Activated CD8-positive, alpha-beta memory T cell treated with anti-CD3 and anti-CD28 coated beads for 36 hours (primary cell): ENCODE measurements at regions not wholly inside any gene's neighbourhood (a gene's known extent, or its start where the extent isn't known, plus 50 kb on each side); places are given as distances from the start of the nearest gene placed in this dataset.

ENCODE experiments used
- CTCF ChIA-PET: fragments of 350-600 bp; sonication (Branson Sonifier 250); formaldehyde crosslinking; loops from one replicate; lab custom pipeline; 2021; ENCODE audit warnings: antibody characterized with exemption; lab: Charles Lee
- POLR2A ChIA-PET: fragments of 350-600 bp; sonication (Branson Sonifier 250); formaldehyde crosslinking; loops from one replicate; lab custom pipeline; 2021; ENCODE audit warnings: antibody characterized with exemption; lab: Charles Lee

DNA sequence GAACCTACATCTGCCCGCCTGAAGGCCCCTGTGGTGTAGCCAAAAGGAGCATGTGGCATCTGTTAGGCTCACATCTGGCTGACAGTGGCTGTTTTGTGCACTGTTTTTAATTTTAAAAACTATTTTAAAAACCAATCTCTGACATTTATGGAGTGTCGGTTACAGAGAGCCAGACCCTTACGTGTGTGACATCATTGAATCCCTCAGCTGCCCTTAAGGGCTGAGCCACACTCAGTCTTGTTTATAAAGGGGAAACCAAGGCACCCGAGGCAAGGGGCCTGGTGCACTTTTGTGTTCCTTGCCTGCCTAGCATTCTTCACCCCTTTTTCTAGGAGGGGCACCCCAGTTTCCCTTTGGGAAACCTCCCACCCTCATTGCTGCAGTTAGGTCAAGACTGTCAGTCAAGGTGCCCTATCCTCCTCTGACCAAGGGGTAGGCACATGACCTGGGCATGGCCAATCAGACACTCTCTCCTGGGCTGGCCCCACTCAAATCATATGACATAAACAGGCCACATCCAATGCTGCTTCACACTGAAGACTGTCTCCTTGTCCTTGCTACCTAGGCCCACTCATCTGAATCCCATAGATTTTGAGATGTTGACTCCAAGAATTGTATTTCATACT is 105.3 kb downstream of the LSM3 start:
- ChIA-PET CTCF (no interaction called here), POLR2A (no interaction called here)

DNA sequence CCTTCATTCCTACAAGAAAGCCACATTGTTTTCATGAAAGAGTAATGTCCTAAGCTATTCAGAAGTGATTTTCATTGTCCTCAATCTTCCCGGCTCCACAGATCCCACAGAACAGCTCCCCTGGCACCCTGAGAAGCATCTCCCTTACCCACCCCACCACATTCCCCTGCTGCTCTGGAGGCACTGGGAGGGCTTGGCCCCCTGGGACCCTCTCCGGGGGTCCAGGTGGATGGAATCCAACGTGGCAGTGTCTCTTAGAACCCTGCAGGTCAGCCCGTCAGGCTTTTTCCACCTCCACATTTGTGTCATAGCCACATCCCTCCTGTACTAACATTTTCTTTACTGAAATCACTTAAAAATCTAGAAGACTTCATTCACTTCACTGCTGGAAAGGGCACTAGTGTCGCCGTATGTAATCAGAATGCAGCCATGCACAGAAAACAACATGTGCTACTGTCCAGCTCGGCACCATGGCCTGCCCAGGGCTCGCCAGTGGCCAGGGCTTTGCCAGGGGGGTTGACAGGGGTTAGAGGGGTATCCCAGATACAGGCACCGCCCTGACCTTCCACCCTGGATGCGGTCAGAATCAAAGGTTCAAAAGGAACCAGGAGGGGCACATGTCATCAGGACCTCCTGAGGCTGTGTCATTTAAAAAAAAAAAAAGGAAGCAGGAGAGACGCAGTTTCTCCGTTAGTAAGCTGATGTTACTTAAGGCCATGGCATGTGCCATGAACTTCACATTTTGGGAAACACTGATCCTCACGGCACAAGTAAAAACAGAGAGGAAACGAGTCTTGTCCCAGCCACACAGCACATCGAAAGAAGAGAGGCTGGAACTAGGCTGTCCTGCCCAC is 106.3 kb downstream of the LSM3 start:
- ChIA-PET POLR2A (no interaction called here), CTCF (no interaction called here)

DNA sequence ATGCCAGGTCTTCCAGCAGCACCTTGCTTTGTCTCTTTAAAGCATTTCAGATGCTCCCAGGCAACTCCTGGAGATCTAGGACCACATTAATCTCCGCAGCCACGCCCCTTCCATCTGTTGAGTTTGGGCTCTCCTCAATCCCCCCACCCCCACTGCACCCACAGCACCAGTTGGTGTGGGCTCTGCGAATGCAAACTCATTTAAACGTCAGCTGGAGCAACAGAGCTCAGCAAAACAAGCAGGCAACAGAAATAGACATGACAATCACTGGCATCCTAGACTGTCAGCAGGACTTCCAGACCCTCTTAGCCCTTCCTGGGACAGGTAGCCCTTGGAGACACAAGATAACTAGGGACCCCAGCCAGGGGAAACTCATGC is 106.9 kb downstream of the LSM3 start:
- CTCF ChIA-PET = no interaction called here
- POLR2A ChIA-PET = no interaction called here

DNA sequence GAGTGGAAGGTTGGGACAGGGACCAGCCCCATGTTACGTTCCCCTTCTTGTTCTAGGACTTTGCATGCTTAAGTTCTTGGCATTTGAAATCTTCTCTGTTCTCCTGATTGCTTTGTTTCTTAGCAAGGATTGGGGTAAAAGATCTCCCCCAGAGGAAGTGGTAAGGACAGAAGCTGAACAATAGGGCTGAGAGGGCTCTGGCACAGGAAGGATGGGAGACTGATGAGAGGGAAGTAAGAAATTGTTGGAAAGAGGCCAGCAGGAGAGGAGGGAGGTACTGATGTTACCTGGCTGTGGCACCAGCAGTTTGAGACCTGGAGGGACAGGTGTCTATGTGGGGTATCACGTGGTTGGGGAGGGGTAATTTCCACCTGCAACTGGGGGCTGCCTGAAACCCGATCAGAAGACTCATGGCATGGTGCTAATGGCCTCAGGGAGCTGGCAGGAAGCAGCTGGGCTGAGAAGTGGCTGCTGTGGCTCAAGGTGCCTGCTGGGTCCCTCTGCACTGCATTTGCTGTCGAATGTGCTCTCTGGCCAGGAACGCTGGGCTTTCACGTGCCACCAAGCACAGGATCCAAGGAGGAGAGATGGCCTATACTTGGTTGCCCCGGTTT is 108.4 kb downstream of the LSM3 start:
- POLR2A ChIA-PET = no interaction called here
- CTCF ChIA-PET = no interaction called here

DNA sequence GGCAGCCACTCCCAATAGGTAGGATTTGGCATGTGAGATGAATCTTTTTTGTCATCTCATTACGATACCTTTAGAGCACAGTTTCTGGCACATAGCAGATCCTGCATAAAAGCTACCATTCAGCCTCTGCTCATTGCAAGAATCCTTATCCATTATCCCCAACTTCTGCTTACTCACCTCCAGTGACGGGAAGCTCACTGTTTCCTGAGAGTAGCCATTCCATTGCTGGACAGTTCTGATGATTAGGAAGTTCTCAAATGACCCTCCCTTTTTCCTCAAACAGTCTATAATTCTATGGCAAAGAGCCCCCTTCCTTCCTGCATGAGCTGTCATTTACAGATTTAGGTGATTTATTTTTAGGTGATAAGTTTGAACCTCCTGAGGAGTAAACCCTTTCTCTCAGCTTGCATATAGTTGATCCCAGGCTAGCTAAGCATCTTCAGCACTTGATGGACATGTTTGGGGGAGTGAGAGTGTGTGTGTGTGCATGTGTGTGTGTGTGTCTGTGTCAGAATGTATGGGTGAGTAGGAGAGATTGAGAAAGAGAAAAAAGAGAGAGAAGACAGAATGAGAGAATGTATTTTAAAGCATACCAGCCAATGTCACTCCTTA is 109.7 kb downstream of the LSM3 start:
- ChIA-PET POLR2A (no interaction called here), CTCF (no interaction called here)

DNA sequence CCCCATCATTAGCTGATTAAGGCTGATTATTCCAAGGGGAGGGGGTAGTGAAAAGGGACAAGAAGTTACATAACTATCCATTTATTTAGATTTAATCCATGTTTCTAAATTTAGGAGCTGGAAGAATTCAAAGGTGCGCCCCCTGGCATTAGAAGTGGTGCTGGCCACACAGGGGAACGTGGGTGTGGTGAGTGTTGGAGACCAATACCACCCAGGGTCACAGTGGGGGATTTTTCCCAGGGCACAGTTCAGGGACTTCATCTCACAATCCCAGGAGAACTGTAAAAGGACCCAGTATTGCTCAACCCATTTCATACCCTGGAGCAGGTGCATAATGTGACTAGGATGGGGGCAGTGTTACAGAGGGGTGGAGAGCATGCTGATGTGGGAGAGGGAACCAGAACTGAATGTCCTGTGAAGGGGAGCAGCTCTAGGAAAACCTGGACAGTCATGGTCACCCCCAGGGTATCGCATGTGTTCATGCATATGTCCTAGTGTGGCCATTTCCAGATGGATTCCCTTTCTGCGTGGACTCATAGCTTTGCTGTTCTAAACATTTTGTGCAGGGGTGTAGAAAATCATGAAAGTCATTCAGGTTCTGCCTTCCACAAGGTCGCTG is 110.3 kb downstream of the LSM3 start:
- CTCF ChIA-PET = interaction anchor here (1.0 kb wide), 1 partner anchor 27 kb away, joined by 3 read pairs; no protein-coding TSS in a partner anchor
- POLR2A ChIA-PET = no interaction called here

DNA sequence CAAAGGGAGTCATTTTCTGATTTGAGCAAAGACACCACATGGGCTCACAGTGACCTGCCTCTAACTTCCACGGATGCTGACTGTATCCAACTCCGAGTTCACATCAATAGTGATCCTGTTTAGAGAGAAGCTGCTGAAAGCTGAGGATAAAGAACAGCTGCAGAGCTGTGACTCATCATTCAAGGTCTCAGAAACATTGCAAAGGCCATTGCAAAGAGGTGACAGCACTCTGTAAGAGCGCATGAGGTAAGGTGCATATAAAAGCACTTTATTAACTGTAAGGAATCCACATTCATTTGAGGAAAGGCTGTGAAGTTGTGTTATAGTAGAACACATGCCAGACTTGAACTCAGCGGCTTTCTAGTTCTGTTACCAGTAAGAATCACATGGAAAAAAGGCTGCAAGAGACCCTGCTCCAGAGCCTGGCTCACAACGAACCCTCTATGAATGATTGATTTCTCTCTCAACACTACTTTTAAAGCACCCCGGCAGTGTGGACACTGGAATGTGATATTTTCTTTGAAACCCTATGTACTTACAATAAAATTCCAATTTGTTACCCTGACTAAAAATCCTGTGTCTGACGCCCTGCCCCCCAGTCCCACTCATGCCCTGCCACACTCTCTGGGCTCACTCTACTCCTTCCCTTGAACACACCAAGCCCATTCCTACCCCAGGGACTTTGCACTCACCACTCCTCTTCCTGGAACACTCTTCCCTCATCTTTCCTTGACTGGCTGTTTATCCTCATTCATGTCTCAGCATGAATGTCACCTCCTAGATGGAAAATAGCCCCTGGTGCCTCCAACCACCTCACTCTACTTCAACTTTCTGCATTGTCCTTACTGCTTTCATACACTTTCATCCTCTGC is 111.2 kb downstream of the LSM3 start:
- ChIA-PET CTCF (interaction anchor here (1.0 kb wide), 1 partner anchor 28 kb away, joined by 3 read pairs; no protein-coding TSS in a partner anchor), POLR2A (no interaction called here)

DNA sequence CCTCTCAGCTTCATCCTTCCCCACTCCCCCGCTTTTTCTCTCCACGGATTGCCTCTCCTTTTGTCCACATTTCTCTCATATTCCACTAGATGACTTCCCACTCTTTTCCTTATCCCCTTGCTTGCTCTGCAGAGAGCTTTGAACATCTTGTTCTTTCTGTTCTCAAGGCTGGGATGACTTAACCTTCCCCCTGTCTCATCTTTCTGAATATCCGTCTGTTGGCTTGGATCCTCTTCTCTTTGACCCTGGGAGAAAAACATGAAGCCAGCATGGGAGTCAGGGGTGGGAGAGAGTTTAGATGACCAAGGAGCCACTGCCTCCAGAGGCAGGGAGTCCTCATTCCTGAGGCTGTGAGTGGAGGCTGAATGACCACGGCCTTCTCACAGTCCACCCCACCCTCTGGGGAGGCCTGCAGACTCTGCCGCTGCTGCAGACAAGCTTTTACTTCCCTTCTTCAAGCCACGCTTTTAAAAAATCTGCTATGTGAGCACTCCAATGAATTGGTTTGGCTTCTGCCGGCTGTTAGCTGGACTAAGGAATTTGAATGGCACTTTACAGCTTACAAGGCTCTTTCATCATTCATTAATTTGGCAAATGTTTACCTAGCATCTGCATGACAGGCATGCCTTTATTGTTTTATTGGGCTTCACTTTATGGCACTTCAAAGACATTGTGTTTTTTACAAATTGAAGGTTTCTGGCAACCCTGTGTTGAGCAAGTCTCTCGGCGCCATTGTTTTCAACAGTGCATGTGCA is 111.6 kb upstream of the SLC6A6 start:
- POLR2A ChIA-PET = no interaction called here
- CTCF ChIA-PET = no interaction called here

DNA sequence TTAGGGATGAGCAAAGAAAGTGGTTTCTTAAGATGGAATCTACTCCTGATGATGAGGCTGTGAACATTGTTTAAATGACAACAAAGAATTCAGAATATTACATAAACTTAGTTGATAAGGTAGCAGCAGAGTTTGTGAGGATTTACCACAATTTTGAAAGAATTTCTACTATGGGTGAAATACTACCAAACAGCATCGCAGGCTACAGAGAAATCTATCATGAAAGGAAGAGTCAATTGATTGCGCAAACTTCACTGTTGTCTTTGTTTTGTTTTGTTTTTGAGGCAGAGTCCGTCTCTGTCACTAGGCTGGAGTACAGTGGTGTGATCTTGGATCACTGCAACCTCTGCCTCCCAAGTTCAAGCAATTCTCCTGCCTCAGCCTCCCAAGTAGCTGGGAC is 107.4 kb upstream of the SLC6A6 start:
- ChIA-PET CTCF (no interaction called here), POLR2A (no interaction called here)

DNA sequence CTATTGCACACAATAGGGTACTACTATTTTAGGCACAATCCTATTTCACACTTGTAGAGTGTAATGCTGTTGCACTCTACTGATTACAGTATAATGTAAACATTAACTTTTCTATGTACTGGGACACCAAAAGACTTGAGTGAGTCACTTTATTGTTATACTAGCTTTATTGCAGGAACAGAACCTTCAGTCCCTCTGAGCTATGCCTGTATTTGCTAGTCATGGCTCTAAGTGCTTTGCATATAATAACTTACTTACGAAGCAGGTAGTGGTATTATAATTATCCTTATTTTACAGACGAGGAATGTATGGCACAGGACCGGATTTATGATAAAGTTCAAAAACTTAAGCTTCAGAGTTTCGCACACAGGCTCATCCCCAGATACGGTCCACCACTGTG is 106.6 kb upstream of the SLC6A6 start:
- POLR2A ChIA-PET = no interaction called here
- CTCF ChIA-PET = no interaction called here

DNA sequence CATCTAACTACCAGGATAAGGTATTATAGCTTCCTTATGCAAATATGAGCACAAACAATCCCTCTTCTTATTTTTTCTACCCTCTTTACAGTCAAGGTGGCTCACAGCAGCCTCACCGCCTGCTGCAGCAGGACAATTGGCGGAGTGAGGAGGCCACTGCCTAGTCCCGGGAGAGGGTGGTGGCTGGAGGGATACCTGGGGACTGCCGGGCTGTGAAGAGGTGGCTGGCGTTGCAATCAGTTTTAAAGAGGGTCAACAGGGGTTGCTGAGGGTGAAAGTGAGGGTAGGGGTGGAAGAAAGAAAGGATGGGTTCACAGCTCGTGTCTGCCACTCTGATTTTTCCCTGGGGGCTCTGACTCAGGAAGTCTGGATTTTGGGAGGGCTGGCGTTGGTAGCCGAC is 105.1 kb upstream of the SLC6A6 start:
- ChIA-PET POLR2A (no interaction called here), CTCF (no interaction called here)

DNA sequence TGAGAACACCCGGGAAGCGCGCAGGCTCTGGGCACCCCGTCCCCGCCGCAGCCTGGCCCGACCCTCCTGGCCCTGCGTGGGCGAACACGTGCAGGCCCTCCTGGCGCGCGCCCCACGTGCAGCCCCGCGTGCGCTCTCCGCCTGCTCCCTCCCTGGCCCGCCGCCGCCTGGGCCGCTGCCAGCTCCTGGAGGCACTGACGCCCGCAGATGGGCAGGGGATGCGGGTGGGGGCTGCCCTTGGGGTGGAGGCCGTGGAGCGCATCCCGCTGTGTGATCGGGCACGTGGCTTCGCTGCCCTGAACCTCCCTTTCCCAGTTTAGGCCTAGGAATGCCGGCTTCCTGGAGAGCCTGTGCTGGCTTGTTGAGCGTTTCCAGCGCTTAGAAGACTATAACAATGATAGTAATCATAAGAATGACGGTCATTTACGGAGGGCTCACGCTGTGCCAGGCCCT is 104.6 kb upstream of the SLC6A6 start:
- ChIA-PET CTCF (no interaction called here), POLR2A (no interaction called here)

DNA sequence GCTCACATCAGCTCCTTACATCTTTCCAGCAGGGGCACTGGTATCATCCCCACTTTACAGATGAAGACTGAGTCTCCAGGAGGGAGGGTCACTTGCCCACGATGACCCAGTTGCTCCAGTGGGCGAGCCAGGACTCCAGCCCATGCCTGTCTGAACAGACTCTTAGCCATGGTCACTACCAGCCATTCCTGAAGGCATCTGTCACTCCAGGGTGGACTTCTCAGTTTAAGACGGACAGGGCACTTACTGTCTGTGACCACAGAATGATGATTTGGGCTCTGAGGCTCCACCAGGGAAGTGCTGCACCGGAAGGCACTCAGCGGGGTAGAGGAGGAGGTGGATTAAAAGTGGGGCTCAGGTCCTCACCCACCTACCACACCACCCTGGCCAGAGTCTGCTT is 104.0 kb upstream of the SLC6A6 start:
- ChIA-PET CTCF (no interaction called here), POLR2A (no interaction called here)

DNA sequence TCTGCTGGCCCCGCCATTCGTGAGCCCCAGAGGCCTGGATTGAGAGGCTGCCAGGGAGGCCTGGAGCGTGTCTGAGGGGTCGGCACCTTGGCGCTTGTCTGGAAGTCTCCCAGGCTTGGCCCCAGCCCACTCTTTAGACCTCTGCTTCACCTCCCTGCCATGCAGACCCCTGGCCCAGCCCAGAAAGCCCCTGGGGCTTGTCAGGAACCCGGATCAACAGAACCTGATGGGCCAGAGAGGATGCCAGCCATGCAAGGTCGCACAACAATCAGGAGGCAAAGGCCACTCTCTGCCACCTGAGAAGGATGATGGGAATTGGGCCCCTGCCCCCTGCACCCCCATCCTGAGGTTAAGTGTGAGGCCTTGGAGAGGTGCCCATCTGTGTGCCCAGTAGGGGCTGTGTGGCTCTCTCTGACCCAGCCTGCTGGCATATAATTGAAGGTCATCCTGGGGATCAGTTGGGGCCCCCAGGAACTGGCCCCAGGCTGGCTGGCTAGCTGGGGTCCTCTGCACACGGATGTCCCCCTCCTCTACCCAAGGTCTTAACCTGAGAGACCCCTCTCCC is 103.3 kb upstream of the SLC6A6 start:
- CTCF ChIA-PET = no interaction called here
- POLR2A ChIA-PET = no interaction called here

DNA sequence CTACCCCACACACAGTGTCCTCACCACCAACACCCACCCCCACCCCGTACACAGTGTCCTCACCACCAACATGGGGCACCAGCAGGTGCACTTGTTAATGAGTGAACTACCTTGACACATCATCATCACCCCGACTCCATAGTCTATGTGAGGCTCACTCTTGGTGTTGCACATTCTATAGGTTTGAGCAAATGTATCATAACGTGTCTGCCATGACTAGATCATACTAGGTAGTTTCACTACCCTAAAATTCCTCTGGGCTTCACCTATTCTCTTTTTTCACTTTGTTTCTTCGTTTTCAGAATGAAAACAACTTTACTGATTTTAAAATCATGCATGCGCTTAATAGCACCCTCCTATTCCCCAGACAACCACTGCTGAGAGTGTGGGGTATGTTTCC is 102.6 kb upstream of the SLC6A6 start:
- ChIA-PET POLR2A (no interaction called here), CTCF (no interaction called here)

DNA sequence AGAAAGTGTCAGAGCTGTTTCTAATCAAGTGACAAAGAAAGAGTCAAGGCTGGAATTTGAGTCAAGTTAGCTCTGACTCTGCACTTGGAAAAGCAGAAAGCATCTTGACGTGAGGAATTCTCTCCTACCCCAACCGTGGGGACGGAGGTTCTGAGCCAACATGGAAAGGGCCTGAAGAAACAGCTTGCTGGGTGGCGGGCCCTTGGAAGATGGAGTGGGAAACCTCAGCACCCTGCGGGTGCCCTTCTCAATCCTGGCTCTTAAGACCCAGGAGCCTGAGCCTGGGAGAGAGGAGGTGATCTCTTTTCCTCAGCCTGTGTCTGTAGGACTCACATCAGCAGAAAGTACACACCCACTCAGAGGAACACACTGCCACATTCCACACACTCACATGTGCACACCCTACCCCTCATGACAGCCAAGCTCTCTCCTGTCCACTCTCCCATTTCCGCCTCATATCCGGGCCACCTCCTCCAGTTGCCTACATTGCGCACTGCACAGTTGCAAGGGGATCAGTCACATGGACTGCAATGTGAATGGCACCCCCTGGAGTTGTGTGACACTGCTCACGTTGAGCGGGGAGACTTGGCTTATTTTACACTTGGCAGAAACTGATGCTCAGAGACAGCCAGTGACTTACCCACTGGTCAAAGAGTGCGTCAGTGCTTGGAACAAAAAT is 101.5 kb upstream of the SLC6A6 start:
- ChIA-PET CTCF (no interaction called here), POLR2A (no interaction called here)

DNA sequence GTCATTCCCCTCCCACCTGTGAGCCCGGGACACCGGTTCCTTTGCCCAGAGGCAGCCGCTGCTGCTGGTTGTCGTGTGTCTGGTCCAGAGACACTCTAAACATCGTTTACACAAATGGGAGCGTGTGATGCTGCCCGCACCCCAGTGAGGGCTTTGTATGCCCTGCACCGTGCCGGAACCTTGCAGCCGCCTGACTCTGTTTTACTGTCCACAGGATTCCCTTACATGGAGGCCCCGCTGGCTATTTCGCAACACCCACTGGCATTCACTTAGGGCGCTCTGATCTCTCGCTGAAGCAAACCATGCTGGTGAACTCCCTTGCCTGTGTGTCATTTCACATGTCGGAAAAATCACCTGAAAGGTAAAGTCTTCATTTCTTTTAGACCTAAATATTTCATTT is 100.8 kb upstream of the SLC6A6 start:
- ChIA-PET CTCF (no interaction called here), POLR2A (no interaction called here)
